Activated T-cell treated with anti-CD3 and anti-CD28 coated beads for 24 hours (primary cell): ENCODE measurements at regions not wholly inside any gene's neighbourhood (a gene's known extent, or its start where the extent isn't known, plus 50 kb on each side); places are given as distances from the start of the nearest gene placed in this dataset.
"Not testable (repeated sequence)": the region's sequence is repeated elsewhere in the genome, so short reads cannot be mapped to it uniquely, and the experiment has no call there.

Source experiments
- DNase-seq: peaks from one replicate; pipeline ENCODE4 v3.0.0-alpha.2; 2020; ENCODE audit warnings: low read depth

DNA sequence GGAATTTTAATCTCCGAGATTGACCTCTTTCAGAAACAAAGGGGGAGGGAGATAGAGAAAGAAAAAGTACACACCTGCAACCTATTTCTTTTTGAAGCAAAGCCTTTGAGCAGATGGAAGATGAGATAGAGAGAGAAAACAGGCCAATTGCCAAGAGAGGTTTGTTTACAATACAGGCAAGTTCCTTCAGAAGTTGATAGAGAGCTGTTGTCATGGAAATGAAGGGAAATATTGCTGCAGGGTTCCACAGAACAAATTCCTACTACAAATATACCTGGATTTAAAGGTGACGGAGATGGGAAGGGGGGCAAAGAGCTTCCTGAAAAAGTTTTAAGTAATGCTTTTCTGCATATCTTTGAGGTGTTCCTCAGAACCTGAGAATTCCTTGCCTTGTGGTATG, 388.4 kb downstream of the NDFIP2 start:
- DNase-seq = no peak

DNA sequence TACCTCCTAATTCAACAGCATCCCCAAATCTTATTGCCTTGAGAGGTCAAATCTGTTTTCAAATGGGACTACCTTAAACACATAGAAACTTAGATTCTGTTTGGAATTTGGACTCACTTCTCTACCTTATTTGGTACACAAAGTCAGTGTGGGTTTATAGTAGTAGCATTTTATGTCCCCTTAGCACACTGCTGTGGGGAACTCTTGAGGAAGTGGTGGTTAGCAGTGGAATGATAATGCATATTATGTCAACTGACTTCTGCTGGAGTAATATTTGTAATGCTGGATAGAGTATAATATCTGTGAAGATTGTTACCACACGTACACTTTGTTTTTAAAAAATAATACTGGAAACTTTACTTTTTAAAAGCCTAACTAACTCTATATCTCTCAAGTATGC, 386.3 kb downstream of the NDFIP2 start:
- DNase-seq = no peak

DNA sequence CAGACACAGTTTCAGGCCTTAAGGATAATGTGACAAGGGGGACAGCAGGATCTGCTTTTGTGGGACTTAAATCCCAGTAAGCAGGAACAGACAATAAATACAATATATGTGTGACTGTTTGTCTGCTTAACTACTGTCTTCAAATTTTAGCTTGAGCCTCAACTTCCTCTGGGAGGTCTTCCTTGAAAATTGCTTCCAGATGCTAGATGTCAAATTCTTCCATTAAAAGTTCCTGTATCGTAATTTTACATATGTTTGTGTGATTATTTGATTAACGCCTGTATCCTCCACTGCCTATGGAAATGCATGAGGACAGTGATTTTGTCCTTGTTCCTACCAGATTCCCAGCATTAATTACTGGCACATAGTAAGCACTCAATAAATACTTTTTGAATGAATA, 385.5 kb downstream of the NDFIP2 start:
- no peak for DNase-seq

DNA sequence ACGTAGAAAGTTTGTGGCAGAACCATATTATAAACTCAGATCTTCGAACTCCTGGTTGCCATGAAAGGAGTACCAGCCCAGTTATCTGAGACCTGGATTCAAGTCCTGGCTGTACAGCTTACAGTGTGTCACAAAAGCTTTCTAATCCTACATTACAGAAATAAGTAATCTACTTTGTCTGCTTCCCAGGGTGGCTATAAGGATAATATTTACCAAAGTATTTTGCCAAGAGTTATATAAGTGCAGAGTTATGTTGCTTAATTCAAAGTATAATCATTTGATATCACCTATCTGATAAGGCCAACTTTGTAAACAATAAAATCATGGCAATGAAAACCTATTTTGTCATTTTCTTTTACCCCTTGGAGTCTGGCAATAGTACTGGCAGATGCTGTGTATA, 381.6 kb downstream of the NDFIP2 start:
- no peak for DNase-seq

DNA sequence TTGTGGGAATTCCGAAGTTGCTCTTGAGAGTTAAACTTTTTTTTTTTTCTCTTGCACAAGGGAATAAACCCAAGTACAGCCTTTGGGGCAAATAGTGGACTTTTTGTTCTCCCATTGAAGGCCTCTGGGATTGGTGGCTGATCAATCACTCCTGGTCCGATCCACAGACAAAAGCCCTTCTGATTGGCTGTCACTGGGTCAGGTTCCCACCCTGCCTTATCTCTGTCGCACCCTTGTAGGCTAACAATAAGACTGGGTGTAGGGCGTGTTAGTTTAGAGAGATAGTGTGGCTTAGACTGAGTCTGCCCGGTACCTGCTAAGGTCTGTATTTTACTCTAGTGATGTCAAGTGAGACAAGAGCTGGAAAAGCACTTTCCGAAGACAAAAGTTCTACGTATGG, 380.8 kb downstream of the NDFIP2 start:
- no peak for DNase-seq

DNA sequence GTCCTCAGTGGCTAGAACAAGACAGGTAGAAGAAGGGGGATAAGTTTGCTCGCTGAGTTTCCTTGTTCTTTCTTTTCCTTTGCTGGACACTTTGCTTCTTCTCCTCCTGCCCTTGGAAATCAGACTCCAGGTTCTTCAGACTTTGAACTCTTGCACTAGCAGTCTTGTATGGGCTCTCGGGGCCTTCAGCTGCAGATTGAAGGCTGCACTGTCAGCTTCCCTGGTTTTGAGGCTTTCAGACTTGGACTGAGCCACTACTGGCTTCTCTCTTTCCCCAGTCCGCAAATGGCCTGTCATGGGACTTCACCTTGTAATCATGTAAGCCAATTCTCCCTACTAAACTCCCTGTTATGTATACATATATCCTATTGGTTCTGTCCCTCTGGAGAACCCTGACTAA, 379.8 kb downstream of the NDFIP2 start:
- no peak for DNase-seq

DNA sequence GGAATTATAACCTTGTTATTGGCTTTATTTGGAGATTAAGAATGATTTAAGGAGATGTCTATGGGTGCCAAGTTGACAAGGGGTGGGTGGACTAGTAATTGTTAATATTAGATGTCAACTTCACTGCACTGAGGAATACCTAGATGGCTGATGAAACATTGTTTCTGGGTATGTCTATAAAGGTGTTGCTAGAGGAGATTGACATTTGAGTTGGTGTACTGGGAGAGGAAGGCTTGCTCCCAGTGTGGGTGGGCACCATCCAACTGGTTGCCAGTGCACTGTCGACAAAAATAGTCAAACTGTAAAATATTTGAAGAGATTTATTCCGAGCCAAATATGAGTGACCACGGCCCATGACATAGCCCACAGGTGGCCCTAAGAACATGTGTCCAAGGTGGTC, 378.8 kb downstream of the NDFIP2 start:
- no peak for DNase-seq

DNA sequence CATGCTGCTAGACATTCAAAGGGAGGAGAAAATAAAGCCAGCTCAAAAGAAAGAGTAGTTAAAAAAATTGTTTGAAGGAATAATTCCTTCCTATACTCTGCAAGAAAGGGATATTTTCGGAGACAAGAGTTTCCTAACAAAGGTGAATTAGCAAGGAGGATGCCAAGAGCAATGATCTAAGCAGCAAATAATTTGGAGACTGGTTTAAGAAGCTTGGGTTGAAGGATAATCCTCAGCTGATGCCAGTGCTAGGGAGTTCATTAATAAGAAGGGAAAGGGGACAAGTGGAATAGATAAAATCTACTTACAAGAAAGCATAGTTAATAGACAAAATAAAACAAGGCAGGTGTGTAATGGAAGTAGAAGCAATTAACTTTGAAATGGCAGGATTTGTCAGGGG, 372.3 kb downstream of the NDFIP2 start:
- DNase-seq = no peak

DNA sequence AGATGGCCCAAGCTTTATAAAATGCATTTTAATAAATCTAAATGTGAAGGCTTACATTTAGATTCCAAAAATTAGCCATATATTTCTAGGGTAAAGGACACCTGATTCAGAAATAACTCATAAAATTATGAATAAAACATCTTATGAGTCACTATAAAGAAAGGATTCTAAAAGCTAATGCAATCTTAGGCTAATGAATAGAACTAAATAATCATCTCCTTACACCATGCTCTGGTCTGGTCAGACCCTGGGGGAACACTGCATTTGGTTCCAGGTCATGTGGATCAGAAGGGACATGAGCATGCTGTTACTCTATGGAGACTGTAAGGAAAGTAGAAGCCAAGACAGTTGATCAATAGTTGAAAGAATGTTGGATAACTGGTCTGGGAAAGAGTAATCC, 370.4 kb downstream of the NDFIP2 start:
- no peak for DNase-seq

DNA sequence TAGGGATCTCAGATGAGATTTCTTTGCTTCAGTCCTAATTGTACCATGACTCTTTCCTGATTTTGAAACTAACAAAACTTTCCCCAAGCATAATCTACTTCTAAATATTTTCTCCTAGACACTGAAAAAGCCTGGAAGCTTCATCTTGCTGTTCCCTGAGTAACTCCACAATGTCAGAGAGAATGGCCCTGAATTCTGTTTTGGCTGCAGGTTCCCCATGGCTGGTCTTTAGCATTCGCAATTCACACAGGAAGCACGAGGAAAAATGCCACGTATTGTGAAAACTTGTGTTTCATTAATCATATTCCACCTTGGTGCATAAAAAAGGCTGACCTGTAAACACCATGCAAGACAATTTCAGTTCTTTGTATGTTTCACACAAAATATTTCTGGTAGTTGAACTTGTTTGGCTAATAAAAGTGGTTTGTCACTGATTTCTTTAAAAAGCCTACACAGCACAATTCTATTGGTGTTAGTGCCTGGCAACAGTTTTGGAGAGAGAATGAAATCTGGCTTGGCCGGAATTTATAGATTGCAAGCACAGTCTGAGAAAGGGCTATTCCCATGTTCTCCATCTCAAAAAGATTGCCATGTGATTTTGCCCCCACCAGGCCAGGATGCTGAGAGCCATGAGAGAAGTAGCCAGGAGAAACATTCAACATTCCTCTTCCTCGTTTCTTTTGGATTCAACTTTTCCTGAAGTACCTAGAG, 367.1 kb downstream of the NDFIP2 start:
- DNase-seq = no peak

DNA sequence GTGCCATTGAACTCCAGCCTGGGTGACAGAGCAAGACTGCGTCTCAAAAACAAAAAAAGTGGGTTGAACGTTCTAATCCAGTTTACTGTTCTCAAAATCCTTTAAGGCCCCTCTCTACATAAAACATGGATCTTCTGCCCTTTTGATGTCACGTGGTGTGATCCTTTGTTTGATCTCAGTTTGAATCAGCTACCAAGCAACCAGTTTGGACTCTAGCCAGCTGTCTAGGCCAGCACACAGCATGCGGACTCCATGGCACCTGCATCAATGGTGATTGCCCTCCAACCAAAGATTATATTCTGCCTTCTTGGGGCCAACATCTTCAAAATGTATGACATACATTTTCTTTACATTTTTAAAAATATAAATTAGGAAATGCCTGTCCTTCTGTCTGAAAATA, 365.4 kb downstream of the NDFIP2 start:
- no peak for DNase-seq

DNA sequence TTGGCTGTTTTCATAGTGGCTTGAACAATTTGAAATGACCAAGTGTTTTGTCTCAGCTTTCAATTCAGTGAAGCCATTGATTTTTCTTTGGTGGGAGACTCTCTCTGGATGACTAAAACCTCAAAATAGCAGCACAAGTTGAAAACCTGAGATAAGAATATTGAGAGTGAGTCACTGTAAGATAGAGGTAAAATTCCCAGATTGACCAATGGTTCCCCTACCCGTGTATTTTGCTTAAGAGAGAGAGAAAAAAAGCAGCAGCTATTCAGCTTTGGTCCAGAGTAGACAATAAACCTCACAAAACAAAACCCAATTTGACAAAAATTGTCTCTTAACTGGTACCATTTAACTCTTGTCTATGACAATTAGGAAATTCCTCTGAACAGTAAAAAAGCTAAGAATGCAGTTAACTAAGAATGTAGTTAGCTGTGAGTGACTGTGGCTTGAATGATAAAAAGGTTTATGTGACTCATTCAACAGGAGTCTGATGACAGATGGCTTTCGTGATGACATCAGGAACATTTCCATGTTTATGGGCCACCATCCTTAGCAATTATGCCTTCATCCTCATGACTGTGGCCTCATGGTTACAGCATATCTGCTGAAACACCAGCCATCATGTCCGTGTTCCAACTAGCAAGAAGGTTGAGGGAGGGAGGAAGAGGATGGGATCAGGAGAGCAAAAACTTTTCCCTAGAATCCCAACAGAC, 356.9 kb downstream of the NDFIP2 start:
- no peak for DNase-seq

DNA sequence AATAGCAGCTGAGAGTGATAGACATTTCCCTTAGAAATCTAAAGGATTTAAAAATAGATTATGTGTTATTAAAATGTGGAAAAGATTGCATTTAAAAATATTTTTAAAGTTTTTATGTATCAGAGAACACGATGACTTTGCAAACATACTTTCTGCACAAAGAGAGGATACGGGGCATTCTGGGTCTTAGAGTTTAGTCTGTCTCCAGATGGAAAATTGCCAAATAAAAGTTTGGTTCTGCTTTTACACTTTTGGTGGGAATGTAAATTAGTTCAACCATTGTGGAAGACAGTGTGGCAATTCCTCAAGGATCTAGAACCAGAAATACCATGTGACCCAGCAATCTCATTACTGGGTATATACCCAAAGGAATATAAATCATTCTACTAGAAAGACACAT, 355.2 kb downstream of the NDFIP2 start:
- not testable (repeated sequence) for DNase-seq

DNA sequence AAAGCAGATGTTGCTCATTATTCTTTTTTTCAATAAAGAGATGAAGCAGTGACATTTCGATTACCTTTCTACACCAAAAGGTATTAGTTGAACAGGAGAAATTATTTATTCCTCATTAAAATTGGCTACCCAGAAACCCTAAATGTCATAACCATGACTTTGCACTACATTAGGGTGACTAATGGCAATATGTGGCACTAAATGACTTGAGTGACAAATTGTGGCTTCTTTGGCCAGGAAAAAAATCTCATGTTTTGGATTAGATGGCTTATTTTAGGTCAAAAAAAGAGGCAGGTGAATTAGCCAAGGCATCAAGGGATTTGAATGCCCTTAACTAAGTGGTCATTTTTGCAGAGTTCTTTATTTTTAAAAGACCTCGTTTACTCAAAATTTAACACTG, 353.9 kb downstream of the NDFIP2 start:
- no peak for DNase-seq

DNA sequence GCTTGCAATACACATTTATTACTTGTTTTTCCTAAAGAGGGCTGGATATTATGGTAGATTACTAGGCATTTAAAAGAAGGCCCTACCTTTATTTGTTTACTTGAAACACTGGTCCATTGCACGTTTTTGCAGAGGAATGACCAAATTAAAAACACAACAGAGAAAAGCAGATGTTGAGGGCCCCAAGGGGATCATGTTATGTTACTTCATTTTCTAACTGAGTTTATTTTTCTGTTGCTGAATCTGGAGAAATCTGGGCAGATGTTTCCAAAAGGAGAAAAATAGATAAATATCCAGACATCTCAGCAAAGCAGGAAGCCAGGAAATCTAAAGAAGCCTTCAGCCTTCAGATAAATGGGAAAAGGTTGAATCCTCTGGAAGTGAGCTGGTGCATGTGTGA, 353.0 kb downstream of the NDFIP2 start:
- DNase-seq = no peak

DNA sequence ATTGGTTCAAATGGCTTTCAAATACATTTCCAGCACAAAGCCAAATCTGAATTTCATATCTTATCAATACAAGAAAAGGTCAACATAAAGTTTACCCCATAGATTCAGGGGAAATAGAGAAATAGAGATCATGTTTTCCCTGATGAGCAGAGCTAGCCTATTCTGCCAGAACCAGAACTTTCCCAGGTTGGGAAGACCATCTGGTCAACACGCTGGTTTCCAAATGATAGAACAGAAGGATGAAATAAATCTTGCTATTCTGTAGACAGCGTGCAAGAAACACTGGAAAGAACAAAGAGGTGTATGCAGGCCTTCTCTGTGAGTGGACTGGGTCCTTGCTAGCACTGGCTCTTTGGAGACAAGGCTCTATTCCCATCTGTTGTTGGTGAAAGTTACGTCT, 350.6 kb downstream of the NDFIP2 start:
- DNase-seq = no peak

DNA sequence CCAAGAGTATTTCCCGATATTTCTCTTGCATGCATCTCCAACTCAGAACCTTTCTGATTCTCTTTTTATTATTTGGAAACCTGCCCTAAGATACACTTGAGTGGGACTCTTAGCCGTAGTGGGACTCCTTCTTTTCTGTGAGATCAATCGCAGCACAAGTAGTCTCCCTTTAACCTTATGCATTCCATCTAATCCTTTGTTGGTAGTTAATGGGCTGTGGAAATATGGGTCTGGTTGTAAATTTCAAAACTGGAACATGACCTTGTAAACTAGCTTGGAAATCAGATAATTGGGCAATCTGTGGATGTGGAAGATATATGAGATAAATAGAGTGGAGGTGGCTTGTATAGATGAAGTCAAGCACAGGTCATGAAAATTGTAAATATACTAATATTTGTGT, 350.0 kb downstream of the NDFIP2 start:
- no peak for DNase-seq

DNA sequence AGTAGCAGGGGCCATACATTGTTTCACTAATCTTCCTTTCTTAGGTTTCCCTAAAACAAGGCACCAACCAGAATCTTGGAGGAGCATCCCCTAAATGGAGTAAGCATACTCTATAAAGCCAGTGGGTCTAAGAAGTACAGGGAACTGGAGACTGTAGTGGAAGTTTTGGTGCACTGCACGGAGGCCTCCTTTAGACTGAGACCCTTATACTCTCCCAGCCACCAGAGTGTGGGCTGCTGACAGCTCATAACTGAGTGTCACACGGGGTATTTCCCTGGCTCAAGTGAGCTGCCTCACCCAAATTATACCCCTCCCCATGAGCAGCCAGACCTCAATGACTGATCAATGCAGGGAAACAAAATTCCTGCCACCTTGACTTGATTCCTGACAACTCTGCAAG, 349.5 kb downstream of the NDFIP2 start:
- DNase-seq = no peak

DNA sequence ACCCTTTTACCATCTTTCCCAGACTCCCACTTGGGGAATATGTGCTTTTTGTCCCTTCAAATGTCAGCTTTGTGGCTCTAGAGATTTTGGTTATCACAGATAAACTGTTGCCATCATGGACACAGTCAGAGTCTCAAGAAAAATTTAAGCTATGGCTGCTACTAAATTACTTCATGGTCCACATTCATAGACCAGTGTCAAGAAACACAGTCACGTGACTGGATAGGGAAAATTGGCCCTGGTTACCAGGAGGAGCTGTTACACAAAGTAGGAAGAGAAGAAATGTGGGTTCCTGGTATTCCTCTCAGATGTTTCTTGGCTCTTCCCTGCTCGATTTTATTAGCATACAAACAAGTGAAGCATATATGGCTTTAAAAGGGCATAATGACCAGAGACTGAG, 348.9 kb downstream of the NDFIP2 start:
- DNase-seq = no peak

DNA sequence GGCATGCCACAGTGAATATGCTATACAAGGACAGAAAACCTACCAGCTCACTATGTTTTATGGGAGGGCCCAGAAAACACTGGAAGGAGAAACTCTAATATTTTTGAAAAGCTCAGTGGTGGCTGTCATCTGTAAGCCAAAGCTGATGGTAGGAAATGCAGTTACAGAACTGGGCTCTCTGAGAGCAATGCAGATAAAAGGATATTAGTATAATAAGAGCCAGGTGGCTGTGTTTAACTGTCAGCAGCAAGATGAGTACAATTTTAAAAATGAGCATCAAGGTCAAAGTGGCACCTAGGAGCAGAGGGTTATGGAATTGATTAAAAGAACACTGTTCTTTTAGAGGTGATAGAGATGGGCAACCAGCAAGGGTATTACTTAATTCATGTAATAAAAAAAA, 345.0 kb downstream of the NDFIP2 start:
- DNase-seq = no peak

DNA sequence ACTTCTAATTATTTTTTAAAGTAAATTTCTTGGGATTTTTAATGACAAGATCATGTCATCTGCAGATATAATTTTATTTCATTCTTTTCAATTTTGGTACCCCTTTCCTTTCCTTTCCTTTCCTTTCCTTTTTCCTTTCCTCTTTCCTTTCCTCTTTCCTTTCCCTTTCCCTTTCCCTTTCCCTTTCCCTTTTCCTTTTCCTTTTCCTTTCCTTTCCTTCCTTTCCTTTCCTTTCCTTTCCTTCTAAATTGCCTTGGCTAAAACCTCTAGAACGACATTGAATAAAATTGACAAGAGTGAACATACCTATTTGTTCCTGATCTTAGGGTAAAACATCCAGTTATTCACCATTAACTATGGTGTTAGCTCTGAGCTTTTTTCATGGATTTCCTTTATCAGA, 334.1 kb downstream of the NDFIP2 start:
- DNase-seq = no peak

DNA sequence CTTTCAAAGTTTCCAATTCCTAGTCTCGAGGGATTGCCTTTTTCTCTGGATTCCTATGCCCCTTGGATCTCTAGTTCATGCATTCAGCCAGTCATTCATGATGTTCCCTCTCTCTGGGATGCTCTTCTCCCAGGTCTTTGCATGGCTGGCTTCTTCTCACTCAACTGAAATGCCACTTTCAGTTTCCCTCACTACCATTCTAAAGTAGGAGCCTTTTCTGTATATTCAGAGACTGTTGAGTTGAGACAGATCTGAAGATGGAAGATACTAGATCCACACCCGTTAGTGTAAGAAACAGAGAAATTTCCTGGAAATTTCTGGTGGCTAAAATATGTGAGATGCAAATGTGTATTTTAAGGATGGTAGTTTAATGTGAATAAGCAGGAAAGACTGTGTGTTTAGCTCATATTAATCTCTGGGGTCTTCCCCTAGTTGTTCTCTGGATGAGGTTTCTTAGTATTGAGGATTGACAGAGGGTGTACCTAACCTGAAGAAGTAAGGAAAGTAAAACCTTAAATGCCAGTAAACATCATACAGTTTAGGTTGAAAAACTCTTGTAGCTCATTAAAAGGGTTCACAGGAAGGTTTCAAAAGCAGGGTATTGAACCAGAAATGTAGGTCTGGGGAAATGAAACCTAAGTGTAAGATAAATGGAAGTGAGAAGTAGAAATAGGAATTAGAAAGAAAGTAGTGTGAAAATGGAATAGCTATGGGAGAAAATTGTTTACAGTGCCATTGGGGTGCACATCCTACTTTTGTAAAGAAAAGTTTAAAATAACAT, 331.3 kb downstream of the NDFIP2 start:
- no peak for DNase-seq

DNA sequence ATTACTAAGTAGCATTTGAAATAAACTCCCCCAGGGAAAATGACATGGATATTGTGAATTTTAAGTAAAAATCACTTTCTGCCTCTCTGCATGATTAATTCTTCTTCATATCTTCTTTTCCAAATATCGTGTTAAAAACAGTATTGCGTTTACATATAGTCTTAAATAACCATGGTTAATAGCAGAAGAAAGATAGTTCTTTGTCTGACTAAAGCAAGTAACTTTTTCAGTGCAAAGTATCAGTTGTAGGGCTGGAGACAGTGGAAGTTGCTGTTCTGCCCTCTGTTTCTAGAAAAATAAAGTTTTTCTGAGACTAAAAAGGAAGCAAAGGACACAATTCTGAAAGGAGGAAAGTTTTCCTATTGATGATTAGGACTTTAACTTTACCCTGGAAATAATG, 330.2 kb downstream of the NDFIP2 start:
- DNase-seq = no peak
